Endothelial cell of umbilical vein (primary cell): ENCODE measurements at regions not wholly inside any gene's neighbourhood (a gene's known extent, or its start where the extent isn't known, plus 50 kb on each side); places are given as distances from the start of the nearest gene placed in this dataset.

Source experiments
- BruUV-seq: library from RNA; stranded (reverse); fragments of 400-500 nt; replicated peaks from 2 replicates; lab custom pipeline; 2021; lab: Mats Ljungman, UMichigan
- CTCF ChIA-PET: fragments of 300-600, 350-600 bp; sonication (Branson Sonifier 250); formaldehyde crosslinking; loops from one replicate; lab custom pipeline; 2021; ENCODE audit warnings: antibody characterized with exemption, inconsistent platforms; lab: Charles Lee
- POLR2A ChIA-PET: fragments of 300-600, 350-600 bp; sonication (Branson Sonifier 250); formaldehyde crosslinking; loops from one replicate; lab custom pipeline; 2021; ENCODE audit warnings: antibody characterized with exemption, inconsistent platforms; lab: Charles Lee
- DNase-seq: peaks from one replicate; pipeline ENCODE4 v3.0.0-alpha.2; 2011; ENCODE audit warnings: low read depth, low spot score
- FAIRE-seq: peaks from 2 replicates; lab custom pipeline; 2011; peaks lifted over from hg19 to GRCh38; lab: Jason Lieb, UNC
- H2AFZ ChIP-seq: 2 replicates; pipeline ENCODE4 v1.6.0; 2012; ENCODE audit warnings: low read depth, low read length, control low read depth, inconsistent platforms
- H3K27ac ChIP-seq: 2 replicates; pipeline ENCODE4 v1.5.1; 2011; ENCODE audit warnings: low read depth, mild to moderate bottlenecking, control low read depth, low read length, moderate library complexity; ENCODE audit not compliant: insufficient read depth
- H3K27me3 ChIP-seq, 2 experiments: 2 replicates each; pipeline versions ENCODE4 v1.6.0 to v1.6.1; 2011; ENCODE audit warnings: low read length in 2 of 2, mixed read lengths in 1 of 2; ENCODE audit not compliant: control insufficient read depth in 2 of 2, insufficient read depth in 2 of 2
- H3K36me3 ChIP-seq, 2 experiments: 2 replicates in 1 of 2; 3 replicates in 1 of 2; pipeline ENCODE4 v1.5.1; 2011; ENCODE audit warnings: low read length in 2 of 2, mild to moderate bottlenecking in 1 of 2, moderate library complexity in 1 of 2; ENCODE audit not compliant: control insufficient read depth in 2 of 2, insufficient read depth in 2 of 2; ENCODE audit errors: extremely low read depth in 1 of 2
- H3K4me1 ChIP-seq: 3 replicates; pipeline ENCODE4 v1.5.1; 2011; ENCODE audit warnings: mild to moderate bottlenecking, low read length; ENCODE audit not compliant: control insufficient read depth, insufficient read depth; ENCODE audit errors: extremely low read depth
- H3K4me2 ChIP-seq: 2 replicates; pipeline ENCODE4 v1.6.1; 2011; ENCODE audit warnings: low read length, control low read depth, mixed read lengths; ENCODE audit not compliant: insufficient read depth
- H3K4me3 ChIP-seq, 3 experiments: fragments of 200-600 bp in 1 of 3; sonication (generic), shearing (Covaris generic) in 1 of 3; replicated peaks in 1 of 3; 2 replicates each; pipeline ENCODE4 v1.5.1; 2011 to 2016; ENCODE audit warnings: control low read depth in 3 of 3, low read length in 3 of 3, mild to moderate bottlenecking in 2 of 3, inconsistent platforms in 1 of 3, low read depth in 1 of 3, moderate library complexity in 1 of 3; ENCODE audit not compliant: insufficient read depth in 1 of 3
- H3K79me2 ChIP-seq: 2 replicates; pipeline ENCODE4 v1.6.0; 2012; ENCODE audit warnings: low read length, inconsistent platforms; ENCODE audit not compliant: control insufficient read depth, insufficient read depth
- H3K9ac ChIP-seq: replicated peaks from 2 replicates; pipeline ENCODE3; 2011; ENCODE audit warnings: low read length, control low read depth; ENCODE audit not compliant: insufficient read depth; ENCODE audit errors: extremely low read depth
- H3K9me1 ChIP-seq: replicated peaks from 3 replicates; pipeline ENCODE4 v1.6.0; 2011; ENCODE audit warnings: mild to moderate bottlenecking, low read length; ENCODE audit not compliant: control insufficient read depth, insufficient read depth; ENCODE audit errors: extremely low read depth
- H3K9me3 ChIP-seq: replicated peaks from 2 replicates; pipeline ENCODE4 v1.5.1; 2012; ENCODE audit warnings: low read length, inconsistent platforms; ENCODE audit not compliant: control insufficient read depth, insufficient read depth
- H4K20me1 ChIP-seq: replicated peaks from 2 replicates; pipeline ENCODE3; 2011; ENCODE audit warnings: mild to moderate bottlenecking, low read length; ENCODE audit not compliant: control insufficient read depth, insufficient read depth; ENCODE audit errors: extremely low read depth
- EZH2 ChIP-seq: IDR thresholded peaks from 2 replicates; pipeline ENCODE4 v1.6.1; 2012; ENCODE audit warnings: borderline replicate concordance, low read depth, mild to moderate bottlenecking, moderate library complexity, low read length, inconsistent platforms; ENCODE audit not compliant: severe bottlenecking
- FOS ChIP-seq: IDR thresholded peaks from 2 replicates; pipeline ENCODE4 v1.6.1; 2011; ENCODE audit warnings: mild to moderate bottlenecking, low read length, moderate library complexity, borderline replicate concordance; ENCODE audit not compliant: insufficient read depth
- GATA2 ChIP-seq: IDR thresholded peaks from 2 replicates; pipeline ENCODE4 v1.7.0; 2011; ENCODE audit warnings: low read depth, mild to moderate bottlenecking, moderate library complexity, mixed read lengths, low read length; ENCODE audit not compliant: insufficient read length, insufficient read depth
- JUN ChIP-seq: IDR thresholded peaks from 2 replicates; pipeline ENCODE4 v1.6.1; 2011; ENCODE audit warnings: borderline replicate concordance, low read depth; ENCODE audit not compliant: insufficient read length, insufficient read depth
- MAX ChIP-seq: IDR thresholded peaks from 2 replicates; pipeline ENCODE4 v1.6.1; 2011; ENCODE audit not compliant: insufficient read depth, insufficient read length
- MYC ChIP-seq: IDR thresholded peaks from one replicate; pipeline ENCODE4 v1.6.1; 2011; ENCODE audit warnings: mild to moderate bottlenecking, low read depth, low read length
- POLR2A ChIP-seq: IDR thresholded peaks from 2 replicates; pipeline ENCODE4 v1.6.1; 2012; ENCODE audit warnings: low read depth, mild to moderate bottlenecking, control low read depth, low read length
- POLR2AphosphoS5 ChIP-seq: IDR thresholded peaks from 2 replicates; pipeline ENCODE4 v1.6.1; 2012; ENCODE audit warnings: low read depth, mild to moderate bottlenecking, control low read depth, low read length, moderate library complexity; ENCODE audit not compliant: insufficient read depth
- dilution Hi-C: fragments of 300-500 bp; cut with MboI; formaldehyde crosslinking; loops from one replicate; pipeline ENCODE4 v1.15.0; 2019; ENCODE audit warnings: low sequenced_read_pairs; ENCODE audit not compliant: extremely low pct_ligation_motif_present
- intact Hi-C: fragments of 100-400 bp; cut with micrococcal nuclease; formaldehyde crosslinking; loops from one replicate; pipeline ENCODE4 v1.10.0; 2022
- TF ChIP-seq, protein P1 (sequence below), 2 donors: IDR thresholded peaks; 1 replicate in 1 of 2; 2 replicates in 1 of 2; pipeline ENCODE4 v1.5.1; 2011; ENCODE audit warnings: low read length in 2 of 2, mild to moderate bottlenecking in 2 of 2, moderate library complexity in 2 of 2, control low read depth in 1 of 2, inconsistent platforms in 1 of 2, low read depth in 1 of 2; ENCODE audit not compliant: insufficient read depth in 1 of 2; ENCODE audit errors: extremely low read depth in 1 of 2

GRCh38 chr2:22701561-22702160 is 683.3 kb upstream of the KLHL29 start:
- ChIA-PET POLR2A (no interaction called here), CTCF (no interaction called here)
- no peak for FAIRE-seq
- Histone ChIP-seq H3K4me2 (no peak overlapping the region), H3K9me3 (peaks cover 3% of the 10 kb centered on the region), H3K4me3 (no peak overlapping the region), H3K9ac (no peak overlapping the region), H4K20me1 (no peaks in the 10 kb centered on the region), H3K4me1 (no peaks in the 10 kb centered on the region), H3K9me1 (no peaks in the 10 kb centered on the region), H3K79me2 (no peaks in the 10 kb centered on the region), H2AFZ (no peak overlapping the region), H3K27me3 (no peaks in the 10 kb centered on the region), H3K36me3 (no peaks in the 10 kb centered on the region), H3K27ac (no peak overlapping the region)
- BruUV-seq = no TSS peak
- TF ChIP-seq, protein P1, sequence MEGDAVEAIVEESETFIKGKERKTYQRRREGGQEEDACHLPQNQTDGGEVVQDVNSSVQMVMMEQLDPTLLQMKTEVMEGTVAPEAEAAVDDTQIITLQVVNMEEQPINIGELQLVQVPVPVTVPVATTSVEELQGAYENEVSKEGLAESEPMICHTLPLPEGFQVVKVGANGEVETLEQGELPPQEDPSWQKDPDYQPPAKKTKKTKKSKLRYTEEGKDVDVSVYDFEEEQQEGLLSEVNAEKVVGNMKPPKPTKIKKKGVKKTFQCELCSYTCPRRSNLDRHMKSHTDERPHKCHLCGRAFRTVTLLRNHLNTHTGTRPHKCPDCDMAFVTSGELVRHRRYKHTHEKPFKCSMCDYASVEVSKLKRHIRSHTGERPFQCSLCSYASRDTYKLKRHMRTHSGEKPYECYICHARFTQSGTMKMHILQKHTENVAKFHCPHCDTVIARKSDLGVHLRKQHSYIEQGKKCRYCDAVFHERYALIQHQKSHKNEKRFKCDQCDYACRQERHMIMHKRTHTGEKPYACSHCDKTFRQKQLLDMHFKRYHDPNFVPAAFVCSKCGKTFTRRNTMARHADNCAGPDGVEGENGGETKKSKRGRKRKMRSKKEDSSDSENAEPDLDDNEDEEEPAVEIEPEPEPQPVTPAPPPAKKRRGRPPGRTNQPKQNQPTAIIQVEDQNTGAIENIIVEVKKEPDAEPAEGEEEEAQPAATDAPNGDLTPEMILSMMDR (IDR thresholded peaks at IDR 0.05; ENCODE audit: extremely low read depth in 1 of 2, insufficient read depth in 1 of 2, low read depth in 1 of 2, low read length in 2 of 2) = no peak
- no peak for TF ChIP-seq GATA2
- no peak for TF ChIP-seq JUN
- no peak for TF ChIP-seq MYC
- TF ChIP-seq POLR2AphosphoS5 = no peak
- TF ChIP-seq EZH2 = no peak
- TF ChIP-seq FOS = no peak
- no peak for TF ChIP-seq MAX
- TF ChIP-seq POLR2A = no peak
- intact Hi-C loops (no loop called here), dilution Hi-C loops (no loop called here)
- DNase-seq = no peak
